HG03060 (cell line): ENCODE measurements at regions not wholly inside any gene's neighbourhood (a gene's known extent, or its start where the extent isn't known, plus 50 kb on each side); places are given as distances from the start of the nearest gene placed in this dataset.

Source experiments
- ATAC-seq: cut with Tn5 transposase; IDR thresholded peaks from one replicate; pipeline ENCODE4 v1.9.1; 2021; ENCODE audit warnings: low read depth, moderate number of reproducible peaks; ENCODE audit not compliant: unreplicated experiment

GRCh38 chr2:66839551-66840320 lies 404.8 kb downstream of the MEIS1 start:
- ATAC-seq: no peak

GRCh38 chr2:66840321-66841002 lies 405.5 kb downstream of the MEIS1 start:
- ATAC-seq: no peak

DNA sequence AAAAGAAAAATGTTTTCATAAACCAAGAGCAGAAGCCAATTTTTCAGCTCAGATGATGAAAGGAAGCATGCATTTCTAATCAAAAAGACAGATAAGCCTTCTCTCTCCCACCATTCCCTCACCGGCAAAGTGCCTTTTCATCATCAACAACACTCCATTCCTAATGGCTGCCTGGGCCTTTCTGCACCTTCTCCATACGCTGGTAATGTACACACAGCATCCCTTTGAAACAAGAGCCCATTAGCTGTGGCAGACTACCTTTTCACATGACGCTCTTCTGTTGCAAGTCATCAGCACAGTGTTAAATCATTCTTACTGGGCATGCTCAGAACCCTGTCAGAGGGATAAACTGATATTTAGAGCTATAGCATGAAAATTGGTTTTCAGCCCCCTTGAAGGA lies 408.9 kb downstream of the MEIS1 start:
- no peak for ATAC-seq

GRCh38 chr2:66845307-66845706 lies 410.4 kb downstream of the MEIS1 start:
- ATAC-seq: no peak

DNA sequence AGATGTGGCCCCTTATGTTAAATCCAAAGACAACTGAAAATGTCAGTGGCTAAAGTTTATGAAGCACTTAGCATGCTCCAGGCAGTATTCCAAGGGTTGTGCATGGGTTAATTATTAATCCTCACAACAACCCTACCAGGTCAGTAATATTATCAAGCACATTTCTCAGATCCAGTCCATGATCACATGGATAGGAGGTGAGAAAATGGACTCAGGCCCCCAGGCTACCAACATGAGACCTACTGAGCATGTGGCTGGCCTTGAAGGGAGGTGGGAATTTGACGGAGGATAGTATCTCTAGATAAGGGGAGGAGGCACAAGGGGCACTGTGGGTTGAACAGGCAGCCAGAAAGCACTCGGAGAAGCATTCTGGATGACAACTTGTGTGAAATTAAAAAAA lies 412.0 kb downstream of the MEIS1 start:
- no peak for ATAC-seq

GRCh38 chr2:66849153-66849755 lies 414.3 kb downstream of the MEIS1 start:
- ATAC-seq: no peak

DNA sequence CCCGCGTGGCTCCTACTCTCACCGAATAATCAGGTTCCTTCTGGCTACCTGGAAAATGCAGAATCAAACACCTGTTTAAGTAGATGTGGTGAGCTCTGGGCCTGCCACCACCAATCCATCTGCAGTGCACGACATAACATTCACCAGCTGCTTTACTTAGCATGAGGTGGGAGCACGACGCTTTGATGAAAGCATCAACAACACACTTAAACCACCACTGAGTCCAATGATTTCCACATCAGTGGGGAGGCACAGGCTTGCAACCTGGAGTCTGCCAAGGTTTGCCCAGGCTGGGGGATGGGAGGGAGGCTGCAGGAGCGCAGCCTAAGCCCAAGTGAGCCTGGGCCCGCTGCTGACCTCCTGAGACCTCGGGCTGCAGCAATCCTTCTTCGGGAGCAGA lies 415.5 kb downstream of the MEIS1 start:
- ATAC-seq: no peak

GRCh38 chr2:66851449-66851872 lies 416.5 kb downstream of the MEIS1 start:
- no peak for ATAC-seq

GRCh38 chr2:66852953-66853352 lies 418.0 kb downstream of the MEIS1 start:
- no peak for ATAC-seq

GRCh38 chr2:66853585-66853984 lies 418.7 kb downstream of the MEIS1 start:
- ATAC-seq: no peak

- no peak for ATAC-seq
Measured at GRCh38 chr2:66854298-66854697, 419.4 kb downstream of the MEIS1 start.

DNA sequence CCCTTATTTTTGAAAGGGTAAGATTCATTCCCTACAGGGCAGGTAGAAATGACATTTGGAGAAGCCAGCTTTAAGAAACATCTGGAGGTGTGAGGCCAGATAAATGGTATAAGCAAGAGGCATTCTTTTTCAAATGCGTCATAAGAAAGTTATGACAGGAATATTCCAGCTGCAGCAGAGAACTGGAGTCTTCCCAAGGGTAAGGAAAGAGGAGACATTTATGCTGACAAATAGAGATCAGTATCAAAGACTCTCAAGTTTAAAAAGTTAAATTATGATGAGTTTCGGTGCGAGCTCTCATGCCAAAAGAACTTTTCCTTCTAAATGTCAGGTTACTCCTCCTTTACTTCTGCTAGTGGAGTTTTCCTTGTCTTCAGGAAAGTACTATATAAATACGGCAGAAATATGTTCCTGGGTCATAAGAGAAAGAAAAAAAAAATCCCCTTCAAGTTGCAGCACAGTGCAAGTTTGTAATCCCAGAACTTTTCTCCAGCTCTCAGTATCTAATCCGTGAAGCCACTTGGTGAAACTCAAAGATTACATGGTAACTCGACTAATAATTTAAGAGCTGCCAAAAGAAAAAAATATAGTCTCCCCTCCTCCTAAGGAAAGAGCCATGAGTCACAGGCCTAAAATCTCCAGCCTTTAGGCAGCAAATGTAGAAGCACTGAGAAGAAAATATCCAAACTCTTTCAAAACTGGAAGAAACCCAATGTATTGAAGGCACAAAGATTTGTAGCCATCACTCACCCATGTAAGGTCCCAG lies 428.1 kb downstream of the MEIS1 start:
- no peak for ATAC-seq

- no peak for ATAC-seq
Measured at GRCh38 chr2:66865161-66865560, 430.2 kb downstream of the MEIS1 start.

DNA sequence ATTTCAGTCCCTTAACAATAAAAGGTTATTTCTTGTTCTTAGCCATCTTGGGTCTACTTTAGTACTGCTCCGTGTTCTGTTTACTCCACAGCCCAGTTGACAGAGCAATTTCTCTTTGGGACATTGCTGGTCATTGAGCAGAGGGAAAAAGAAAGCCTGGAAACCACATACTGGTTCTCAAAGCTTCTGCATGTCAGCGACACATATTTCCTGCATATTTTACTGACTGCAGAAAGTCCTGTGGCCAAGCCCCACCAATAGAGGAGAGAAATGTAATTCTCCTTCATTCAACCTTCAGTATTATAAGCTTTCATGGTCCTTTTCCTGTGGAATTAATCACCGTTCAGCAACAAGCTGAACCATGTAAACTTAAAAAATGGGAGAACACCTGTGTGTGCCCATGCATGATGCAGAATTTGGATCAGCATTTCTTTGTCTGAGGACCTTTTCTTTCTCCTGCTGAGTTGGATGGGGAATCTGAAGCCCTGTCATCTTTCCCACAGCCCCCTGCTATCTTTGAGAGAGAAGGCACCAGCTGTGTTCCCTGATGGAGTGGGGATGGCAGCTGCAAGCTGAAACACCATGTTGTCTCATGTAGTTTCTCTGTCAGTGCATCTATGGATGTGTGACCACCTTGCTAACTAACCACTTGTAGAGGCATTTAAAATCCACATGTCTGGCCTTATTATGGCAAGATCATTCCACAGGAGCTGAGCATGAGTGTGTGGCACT lies 431.6 kb downstream of the MEIS1 start:
- ATAC-seq: no peak

DNA sequence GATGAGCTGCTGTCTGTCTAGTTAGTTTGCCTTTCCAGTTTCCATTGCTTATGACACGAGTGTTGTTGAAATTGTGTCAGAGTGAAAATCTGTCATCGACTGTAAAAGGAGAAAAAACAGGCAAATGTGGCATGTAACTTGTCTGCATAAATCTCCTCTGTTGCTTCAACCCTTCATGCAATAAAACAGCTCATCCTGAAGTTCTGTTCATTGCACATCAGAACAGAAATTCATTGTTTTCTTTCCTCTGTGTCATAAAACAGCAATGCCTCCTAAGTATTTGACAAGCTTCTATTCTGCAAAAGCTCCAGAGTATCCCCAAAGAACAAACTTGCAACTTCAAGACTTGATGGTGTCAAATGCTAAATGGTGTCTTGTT lies 432.1 kb downstream of the MEIS1 start:
- ATAC-seq: no peak

DNA sequence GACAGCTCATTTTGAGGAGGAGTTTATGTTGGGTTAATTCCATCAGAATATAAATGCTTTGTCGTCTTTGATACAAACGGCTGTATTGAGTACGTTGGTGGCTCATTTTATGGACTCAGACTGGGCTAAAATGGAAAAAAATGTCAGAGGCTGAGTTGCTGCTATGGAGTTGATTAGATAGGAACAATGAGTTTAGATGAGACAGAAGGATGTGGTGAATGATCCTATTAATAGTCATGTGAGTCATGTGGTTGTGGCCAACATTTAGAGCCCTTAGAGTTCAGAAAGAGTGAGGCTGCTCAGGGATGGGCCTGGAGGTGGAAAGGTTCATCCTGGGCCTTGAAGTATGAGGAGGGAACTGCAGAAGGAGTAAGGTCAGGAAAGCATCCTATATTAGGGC lies 434.2 kb downstream of the MEIS1 start:
- no peak for ATAC-seq

- no peak for ATAC-seq
Measured at GRCh38 chr2:66872081-66872985, 437.4 kb downstream of the MEIS1 start.

DNA sequence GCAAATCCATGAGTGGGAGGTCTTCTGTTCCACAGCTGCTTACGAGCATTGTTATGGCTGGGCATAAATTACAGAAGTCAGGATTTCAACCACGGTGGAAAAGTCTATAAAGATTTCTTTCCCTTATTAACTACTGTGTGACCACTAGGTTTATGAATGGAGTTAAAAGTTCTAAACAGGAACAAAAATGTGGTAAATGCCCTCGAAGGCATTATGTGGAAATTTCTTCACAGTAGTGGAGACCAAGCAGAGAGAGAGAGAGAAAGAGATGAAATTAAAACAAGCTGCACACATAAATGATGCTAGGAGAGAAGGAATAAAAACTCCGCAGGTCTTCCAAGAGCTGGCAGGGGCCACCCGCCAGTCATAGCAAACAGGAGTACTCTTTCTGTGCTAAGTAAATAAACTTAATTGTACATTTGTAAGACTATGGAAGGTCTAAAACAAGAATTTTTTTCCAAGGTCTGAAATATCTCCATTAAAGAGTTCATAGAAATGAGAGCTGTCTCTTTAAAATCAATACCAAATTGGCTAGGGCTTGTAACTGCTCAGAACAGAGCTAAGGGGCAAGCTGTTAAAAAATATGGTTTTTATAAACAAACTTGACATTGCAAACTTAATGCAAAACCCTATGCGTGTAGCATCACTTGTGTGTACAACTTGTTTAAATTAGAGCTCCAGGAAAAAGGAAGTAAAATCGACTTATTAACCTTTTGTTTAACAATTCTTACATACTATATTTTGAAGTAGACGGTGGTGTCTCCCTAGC lies 438.2 kb downstream of the MEIS1 start:
- ATAC-seq: no peak

DNA sequence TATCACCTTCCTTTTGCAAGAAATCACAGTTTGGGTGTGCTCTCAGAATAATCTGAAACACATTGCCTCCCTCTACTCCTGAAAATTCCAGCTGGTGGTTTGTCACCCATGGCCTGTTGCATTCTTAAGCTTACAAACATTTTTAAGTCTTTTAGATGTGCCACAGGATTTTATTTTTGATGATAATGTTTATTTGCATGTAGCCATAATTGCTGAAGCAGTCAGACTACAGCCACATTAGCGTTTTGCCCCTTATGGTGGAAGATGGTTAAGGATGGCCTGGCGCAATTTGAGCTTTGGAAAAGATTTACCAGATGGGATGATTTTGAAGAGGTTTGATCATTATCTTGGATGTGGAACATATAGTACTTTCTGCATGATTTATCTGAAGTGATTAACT lies 439.5 kb downstream of the MEIS1 start:
- ATAC-seq: no peak
